ENCODE measurements at regions not wholly inside any gene's neighbourhood (a gene's known extent, or its start where the extent isn't known, plus 50 kb on each side); places are given as distances from the start of the nearest gene placed in this dataset.

DNA sequence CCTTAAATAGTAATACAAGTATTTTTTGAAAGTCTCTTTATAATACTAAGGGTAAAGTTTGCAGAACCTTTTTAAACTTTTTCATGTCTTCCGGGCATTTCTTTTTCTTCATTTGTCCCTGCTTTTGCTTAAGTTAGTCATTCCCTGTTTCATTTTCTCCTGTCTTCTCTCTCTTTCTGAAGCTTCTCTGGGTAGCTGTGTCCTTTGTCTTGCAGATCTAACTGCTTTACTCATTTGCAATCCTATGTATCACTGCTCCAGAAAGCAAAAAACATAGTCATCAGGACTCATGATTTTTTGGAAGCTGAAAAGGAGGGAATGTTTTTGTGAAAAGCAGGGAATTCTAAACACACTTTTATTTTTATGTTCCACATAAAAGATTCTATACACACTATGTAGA lies 301.7 kb downstream of the MRPS30 start:
- intact Hi-C loops (cut with micrococcal nuclease; ENCODE audit: unreplicated experiment): no loop called here
- no peak for FAIRE-seq
- TF ChIP-seq DPF2 (CRISPR knock-in tag; IDR thresholded peaks at IDR 0.05; ENCODE audit: borderline replicate concordance, low read depth) (no peak), MEIS2 (CRISPR knock-in tag; IDR thresholded peaks at IDR 0.05) (no peak), ZNF430 (CRISPR knock-in tag; IDR thresholded peaks at IDR 0.05) (no peak), ZNF616 (CRISPR knock-in tag; IDR thresholded peaks at IDR 0.05; ENCODE audit: low read depth) (no peak), ZNF615 (CRISPR knock-in tag; IDR thresholded peaks at IDR 0.05; ENCODE audit: borderline replicate concordance) (no peak), MLLT10 (CRISPR knock-in tag; IDR thresholded peaks at IDR 0.05) (no peak), RXRB (CRISPR knock-in tag; IDR thresholded peaks at IDR 0.05; ENCODE audit: borderline replicate concordance) (no peak), FOXO1 (CRISPR knock-in tag; IDR thresholded peaks at IDR 0.05) (no peak), ELF3 (CRISPR knock-in tag; IDR thresholded peaks at IDR 0.05) (no peak), ZNF75D (CRISPR knock-in tag; IDR thresholded peaks at IDR 0.05; ENCODE audit: borderline replicate concordance) (no peak), ZNF138 (CRISPR knock-in tag; IDR thresholded peaks at IDR 0.05; ENCODE audit: low read depth) (no peak), SIX1 (CRISPR knock-in tag; IDR thresholded peaks at IDR 0.05; ENCODE audit: borderline replicate concordance) (no peak), ZNF326 (CRISPR knock-in tag; IDR thresholded peaks at IDR 0.05; ENCODE audit: borderline replicate concordance) (no peak)
- TF ChIP-seq, protein P1, sequence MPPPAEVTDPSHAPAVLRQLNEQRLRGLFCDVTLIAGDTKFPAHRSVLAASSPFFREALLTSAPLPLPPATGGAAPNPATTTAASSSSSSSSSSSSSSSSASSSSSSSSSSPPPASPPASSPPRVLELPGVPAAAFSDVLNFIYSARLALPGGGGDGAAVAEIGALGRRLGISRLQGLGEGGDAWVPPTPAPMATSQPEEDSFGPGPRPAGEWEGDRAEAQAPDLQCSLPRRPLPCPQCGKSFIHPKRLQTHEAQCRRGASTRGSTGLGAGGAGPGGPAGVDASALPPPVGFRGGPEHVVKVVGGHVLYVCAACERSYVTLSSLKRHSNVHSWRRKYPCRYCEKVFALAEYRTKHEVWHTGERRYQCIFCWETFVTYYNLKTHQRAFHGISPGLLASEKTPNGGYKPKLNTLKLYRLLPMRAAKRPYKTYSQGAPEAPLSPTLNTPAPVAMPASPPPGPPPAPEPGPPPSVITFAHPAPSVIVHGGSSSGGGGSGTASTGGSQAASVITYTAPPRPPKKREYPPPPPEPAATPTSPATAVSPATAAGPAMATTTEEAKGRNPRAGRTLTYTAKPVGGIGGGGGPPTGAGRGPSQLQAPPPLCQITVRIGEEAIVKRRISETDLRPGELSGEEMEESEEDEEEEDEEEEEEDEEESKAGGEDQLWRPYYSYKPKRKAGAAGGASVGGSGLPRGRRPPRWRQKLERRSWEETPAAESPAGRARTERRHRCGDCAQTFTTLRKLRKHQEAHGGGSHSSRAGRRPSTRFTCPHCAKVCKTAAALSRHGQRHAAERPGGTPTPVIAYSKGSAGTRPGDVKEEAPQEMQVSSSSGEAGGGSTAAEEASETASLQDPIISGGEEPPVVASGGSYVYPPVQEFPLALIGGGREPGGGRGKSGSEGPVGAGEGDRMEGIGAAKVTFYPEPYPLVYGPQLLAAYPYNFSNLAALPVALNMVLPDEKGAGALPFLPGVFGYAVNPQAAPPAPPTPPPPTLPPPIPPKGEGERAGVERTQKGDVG (CRISPR knock-in tag; IDR thresholded peaks at IDR 0.05; ENCODE audit: borderline replicate concordance): no peak
- TF ChIP-seq, protein P2, sequence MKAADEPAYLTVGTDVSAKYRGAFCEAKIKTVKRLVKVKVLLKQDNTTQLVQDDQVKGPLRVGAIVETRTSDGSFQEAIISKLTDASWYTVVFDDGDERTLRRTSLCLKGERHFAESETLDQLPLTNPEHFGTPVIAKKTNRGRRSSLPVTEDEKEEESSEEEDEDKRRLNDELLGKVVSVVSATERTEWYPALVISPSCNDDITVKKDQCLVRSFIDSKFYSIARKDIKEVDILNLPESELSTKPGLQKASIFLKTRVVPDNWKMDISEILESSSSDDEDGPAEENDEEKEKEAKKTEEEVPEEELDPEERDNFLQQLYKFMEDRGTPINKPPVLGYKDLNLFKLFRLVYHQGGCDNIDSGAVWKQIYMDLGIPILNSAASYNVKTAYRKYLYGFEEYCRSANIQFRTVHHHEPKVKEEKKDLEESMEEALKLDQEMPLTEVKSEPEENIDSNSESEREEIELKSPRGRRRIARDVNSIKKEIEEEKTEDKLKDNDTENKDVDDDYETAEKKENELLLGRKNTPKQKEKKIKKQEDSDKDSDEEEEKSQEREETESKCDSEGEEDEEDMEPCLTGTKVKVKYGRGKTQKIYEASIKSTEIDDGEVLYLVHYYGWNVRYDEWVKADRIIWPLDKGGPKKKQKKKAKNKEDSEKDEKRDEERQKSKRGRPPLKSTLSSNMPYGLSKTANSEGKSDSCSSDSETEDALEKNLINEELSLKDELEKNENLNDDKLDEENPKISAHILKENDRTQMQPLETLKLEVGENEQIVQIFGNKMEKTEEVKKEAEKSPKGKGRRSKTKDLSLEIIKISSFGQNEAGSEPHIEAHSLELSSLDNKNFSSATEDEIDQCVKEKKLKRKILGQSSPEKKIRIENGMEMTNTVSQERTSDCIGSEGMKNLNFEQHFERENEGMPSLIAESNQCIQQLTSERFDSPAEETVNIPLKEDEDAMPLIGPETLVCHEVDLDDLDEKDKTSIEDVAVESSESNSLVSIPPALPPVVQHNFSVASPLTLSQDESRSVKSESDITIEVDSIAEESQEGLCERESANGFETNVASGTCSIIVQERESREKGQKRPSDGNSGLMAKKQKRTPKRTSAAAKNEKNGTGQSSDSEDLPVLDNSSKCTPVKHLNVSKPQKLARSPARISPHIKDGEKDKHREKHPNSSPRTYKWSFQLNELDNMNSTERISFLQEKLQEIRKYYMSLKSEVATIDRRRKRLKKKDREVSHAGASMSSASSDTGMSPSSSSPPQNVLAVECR (CRISPR knock-in tag; IDR thresholded peaks at IDR 0.05; ENCODE audit: borderline replicate concordance): no peak
- TF ChIP-seq, protein P3, sequence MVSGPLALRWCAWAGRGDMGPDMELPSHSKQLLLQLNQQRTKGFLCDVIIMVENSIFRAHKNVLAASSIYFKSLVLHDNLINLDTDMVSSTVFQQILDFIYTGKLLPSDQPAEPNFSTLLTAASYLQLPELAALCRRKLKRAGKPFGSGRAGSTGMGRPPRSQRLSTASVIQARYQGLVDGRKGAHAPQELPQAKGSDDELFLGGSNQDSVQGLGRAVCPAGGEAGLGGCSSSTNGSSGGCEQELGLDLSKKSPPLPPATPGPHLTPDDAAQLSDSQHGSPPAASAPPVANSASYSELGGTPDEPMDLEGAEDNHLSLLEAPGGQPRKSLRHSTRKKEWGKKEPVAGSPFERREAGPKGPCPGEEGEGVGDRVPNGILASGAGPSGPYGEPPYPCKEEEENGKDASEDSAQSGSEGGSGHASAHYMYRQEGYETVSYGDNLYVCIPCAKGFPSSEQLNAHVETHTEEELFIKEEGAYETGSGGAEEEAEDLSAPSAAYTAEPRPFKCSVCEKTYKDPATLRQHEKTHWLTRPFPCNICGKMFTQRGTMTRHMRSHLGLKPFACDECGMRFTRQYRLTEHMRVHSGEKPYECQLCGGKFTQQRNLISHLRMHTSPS (CRISPR knock-in tag; IDR thresholded peaks at IDR 0.05; ENCODE audit: low read depth): no peak

More for the DNA sequence above, 301.7 kb downstream of the MRPS30 start:
- Histone ChIP-seq H2AFZ (ENCODE audit: low read length) (no peak overlapping the region), H3K79me2 (ENCODE audit: insufficient read depth, low read length) (no peaks in the 10 kb centered on the region), H4K20me1 (ENCODE audit: insufficient read depth, low read length) (no peaks in the 10 kb centered on the region), H3K4me2 (ENCODE audit: low read depth, low read length) (no peak overlapping the region), H3K4me3 (replicated peaks in 1 of 3; ENCODE audit: insufficient read depth in 1 of 3, low read depth in 2 of 3, low read length in 3 of 3) (no peak overlapping the region), H3K27ac (ENCODE audit: extremely low read length, insufficient read depth, low read length) (no peak overlapping the region), H3K36me3 (replicated peaks in 1 of 2; ENCODE audit: control insufficient read depth in 1 of 2, insufficient read depth in 2 of 2, low read length in 2 of 2) (no peaks in the 10 kb centered on the region), H3K4me1 (ENCODE audit: insufficient read depth, low read length) (no peaks in the 10 kb centered on the region), H3K27me3 (ENCODE audit: control insufficient read depth in 1 of 2, insufficient read depth in 2 of 2, low read length in 2 of 2) (no peaks in the 10 kb centered on the region; a peak in 1 of 5 replicates), H3K9ac (ENCODE audit: insufficient read depth, low read depth, low read length) (no peak overlapping the region), H3K9me3 (ENCODE audit: low read length) (peaks cover 68% of the 10 kb centered on the region)
- ChIA-PET CTCF (ENCODE audit: low intra/inter-chr PET ratio, low total read pairs) (no interaction called here), POLR2A (no interaction called here)
- in situ Hi-C loops (cut with HindIII; ENCODE audit: extremely low pct_ligation_motif_present, low pct_unique_long_range_greater_than_20kb): no loop called here
- no TSS peak for BruUV-seq (replicated peaks)
- WGBS (ENCODE audit: low lambda C conversion rate): 3% methylated on average over 1 of the region's 1 CpG
- DNase-seq (ENCODE audit: low spot score) (no peak), ATAC-seq (no peak)
